ENCODE measurements at regions not wholly inside any gene's neighbourhood (a gene's known extent, or its start where the extent isn't known, plus 50 kb on each side); places are given as distances from the start of the nearest gene placed in this dataset.

GRCh38 chr17:6233339-6233738 is 163.2 kb downstream of the WSCD1 start:
- H3K27me3 ChIP-seq (ENCODE audit: control insufficient read depth, low read length), result no peaks in the 10 kb centered on the region
- H3K9me3 ChIP-seq (ENCODE audit: control insufficient read depth, insufficient read depth, low read length), result no peaks in the 10 kb centered on the region
- no peak overlapping the region for H3K27ac ChIP-seq (ENCODE audit: low read depth, low read length)
- H3K4me2 ChIP-seq (ENCODE audit: low read length), result no peak overlapping the region
- H4K20me1 ChIP-seq (ENCODE audit: control insufficient read depth, insufficient read depth, low read depth, low read length), result no peaks in the 10 kb centered on the region
- TF ChIP-seq EZH2phosphoT487 (IDR thresholded peaks at IDR 0.05; ENCODE audit: borderline replicate concordance, low read length), result no peak
- no peak for TF ChIP-seq CTCF (IDR thresholded peaks at IDR 0.05; ENCODE audit: low read depth, low read length, poor library complexity, severe bottlenecking)
- H3K4me1 ChIP-seq (ENCODE audit: control insufficient read depth, low read length), result no peaks in the 10 kb centered on the region
- no peak overlapping the region for H3K4me3 ChIP-seq (ENCODE audit: low read length)
- no peaks in the 10 kb centered on the region for H3F3A ChIP-seq (ENCODE audit: control insufficient read depth, insufficient read depth)
- H3K79me2 ChIP-seq (ENCODE audit: control insufficient read depth, low read length), result no peaks in the 10 kb centered on the region
- no peaks in the 10 kb centered on the region for H3K36me3 ChIP-seq (ENCODE audit: control insufficient read depth, low read length)
- no peaks in the 10 kb centered on the region for H3K9me2 ChIP-seq (replicated peaks; ENCODE audit: control insufficient read depth, low read length)

- no peak overlapping the region for H3K4me2 ChIP-seq (ENCODE audit: low read length)
- no peaks in the 10 kb centered on the region for H3K27me3 ChIP-seq (ENCODE audit: control insufficient read depth, low read length)
- no peaks in the 10 kb centered on the region for H3K4me1 ChIP-seq (ENCODE audit: control insufficient read depth, low read length)
- no peaks in the 10 kb centered on the region for H3K9me3 ChIP-seq (ENCODE audit: control insufficient read depth, insufficient read depth, low read length)
- no peak overlapping the region for H3K27ac ChIP-seq (ENCODE audit: low read depth, low read length)
- H3K4me3 ChIP-seq (ENCODE audit: low read length), result no peak overlapping the region
- no peaks in the 10 kb centered on the region for H4K20me1 ChIP-seq (ENCODE audit: control insufficient read depth, insufficient read depth, low read depth, low read length)
- no peaks in the 10 kb centered on the region for H3K9me2 ChIP-seq (replicated peaks; ENCODE audit: control insufficient read depth, low read length)
- TF ChIP-seq EZH2phosphoT487 (IDR thresholded peaks at IDR 0.05; ENCODE audit: borderline replicate concordance, low read length) (no peak), CTCF (IDR thresholded peaks at IDR 0.05; ENCODE audit: low read depth, low read length, poor library complexity, severe bottlenecking) (no peak)
- no peaks in the 10 kb centered on the region for H3F3A ChIP-seq (ENCODE audit: control insufficient read depth, insufficient read depth)
- H3K79me2 ChIP-seq (ENCODE audit: control insufficient read depth, low read length), result no peaks in the 10 kb centered on the region
- no peaks in the 10 kb centered on the region for H3K36me3 ChIP-seq (ENCODE audit: control insufficient read depth, low read length)
Measured at GRCh38 chr17:6232732-6233101, 162.5 kb downstream of the WSCD1 start.

- H3K36me3 ChIP-seq (ENCODE audit: control insufficient read depth, low read length), result no peaks in the 10 kb centered on the region
- no peaks in the 10 kb centered on the region for H3K27me3 ChIP-seq (ENCODE audit: control insufficient read depth, low read length)
- H3K4me2 ChIP-seq (ENCODE audit: low read length), result no peak overlapping the region
- H3K79me2 ChIP-seq (ENCODE audit: control insufficient read depth, low read length), result no peaks in the 10 kb centered on the region
- no peaks in the 10 kb centered on the region for H3K9me2 ChIP-seq (replicated peaks; ENCODE audit: control insufficient read depth, low read length)
- no peak overlapping the region for H3K27ac ChIP-seq (ENCODE audit: low read depth, low read length)
- TF ChIP-seq CTCF (IDR thresholded peaks at IDR 0.05; ENCODE audit: low read depth, low read length, poor library complexity, severe bottlenecking) (no peak), EZH2phosphoT487 (IDR thresholded peaks at IDR 0.05; ENCODE audit: borderline replicate concordance, low read length) (no peak)
- no peaks in the 10 kb centered on the region for H3K9me3 ChIP-seq (ENCODE audit: control insufficient read depth, insufficient read depth, low read length)
- H3F3A ChIP-seq (ENCODE audit: control insufficient read depth, insufficient read depth), result no peaks in the 10 kb centered on the region
- H3K4me1 ChIP-seq (ENCODE audit: control insufficient read depth, low read length), result no peaks in the 10 kb centered on the region
- H4K20me1 ChIP-seq (ENCODE audit: control insufficient read depth, insufficient read depth, low read depth, low read length), result no peaks in the 10 kb centered on the region
- no peak overlapping the region for H3K4me3 ChIP-seq (ENCODE audit: low read length)
Measured at GRCh38 chr17:6231886-6232731, 161.9 kb downstream of the WSCD1 start.
